GOT3 (cell line): ENCODE measurements at regions not wholly inside any gene's neighbourhood (a gene's known extent, or its start where the extent isn't known, plus 50 kb on each side); places are given as distances from the start of the nearest gene placed in this dataset.
"Not testable (repeated sequence)": the region's sequence is repeated elsewhere in the genome, so short reads cannot be mapped to it uniquely, and the experiment has no call there.

ENCODE experiments used
- DNase-seq: peaks from one replicate; lab custom pipeline; 2025; ENCODE audit warnings: mixed read lengths; lab: John Stamatoyannopoulos, UW

- no peak for DNase-seq
These were observed 177.5 kb downstream of the MTCL1 start for GRCh38 chr18:8882632-8883408.

DNA sequence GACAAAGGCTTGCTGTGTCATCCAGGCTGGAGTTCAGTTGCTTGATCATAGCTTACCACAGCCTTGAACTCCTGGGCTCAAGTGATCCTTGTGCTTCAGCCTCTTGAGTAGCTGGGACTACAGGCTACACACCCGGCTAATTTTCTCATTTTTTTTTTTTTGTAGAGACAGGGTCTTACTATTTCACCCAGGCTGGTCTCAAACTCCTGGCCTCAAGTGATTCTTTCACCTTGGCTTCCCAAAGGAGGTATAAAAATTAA is 178.0 kb downstream of the MTCL1 start:
- DNase-seq, result no peak

DNA sequence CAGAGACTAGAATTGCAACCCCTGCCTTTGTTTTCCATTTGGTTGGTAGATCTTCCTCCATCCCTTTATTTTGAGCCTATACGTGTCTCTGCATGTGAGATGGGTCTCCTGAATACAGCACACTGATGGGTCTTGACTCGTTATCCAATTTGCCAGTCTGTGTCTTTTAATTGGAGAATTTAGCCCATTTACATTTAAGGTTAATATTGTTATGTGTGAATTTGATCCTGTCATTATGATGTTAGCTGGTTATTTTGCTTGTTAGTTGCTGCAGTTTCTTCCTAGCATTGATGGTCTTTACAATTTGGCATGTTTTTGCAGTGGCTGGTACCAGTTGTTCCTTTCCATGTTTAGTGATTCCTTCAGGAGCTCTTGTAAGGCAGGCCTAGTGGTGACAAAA is 182.5 kb downstream of the MTCL1 start:
- not testable (repeated sequence) for DNase-seq

DNA sequence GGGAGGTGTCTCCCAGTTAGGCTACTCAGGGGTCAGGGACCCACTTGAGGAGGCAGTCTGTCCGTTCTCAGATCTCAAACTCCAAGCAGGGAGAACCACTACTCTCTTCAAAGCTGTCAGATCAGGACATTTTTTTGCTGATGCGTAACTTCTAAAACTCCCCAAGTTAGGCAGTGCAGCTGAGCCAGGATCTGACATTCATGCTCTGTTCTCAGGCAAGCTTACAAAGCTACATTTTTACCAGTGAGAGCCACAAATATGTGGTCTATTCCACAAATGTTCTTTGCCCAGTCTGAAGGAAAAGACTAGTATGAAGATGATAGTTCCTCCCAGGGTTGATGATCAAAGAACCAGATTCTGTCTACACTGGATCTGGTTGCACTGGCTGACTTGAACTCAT is 184.1 kb downstream of the MTCL1 start:
- DNase-seq, result no peak

GRCh38 chr18:8890503-8890902 is 185.1 kb downstream of the MTCL1 start:
- not testable (repeated sequence) for DNase-seq

GRCh38 chr18:8890957-8891464 is 185.7 kb downstream of the MTCL1 start:
- no peak for DNase-seq

GRCh38 chr18:8893221-8893620 is 187.9 kb downstream of the MTCL1 start:
- no peak for DNase-seq

DNA sequence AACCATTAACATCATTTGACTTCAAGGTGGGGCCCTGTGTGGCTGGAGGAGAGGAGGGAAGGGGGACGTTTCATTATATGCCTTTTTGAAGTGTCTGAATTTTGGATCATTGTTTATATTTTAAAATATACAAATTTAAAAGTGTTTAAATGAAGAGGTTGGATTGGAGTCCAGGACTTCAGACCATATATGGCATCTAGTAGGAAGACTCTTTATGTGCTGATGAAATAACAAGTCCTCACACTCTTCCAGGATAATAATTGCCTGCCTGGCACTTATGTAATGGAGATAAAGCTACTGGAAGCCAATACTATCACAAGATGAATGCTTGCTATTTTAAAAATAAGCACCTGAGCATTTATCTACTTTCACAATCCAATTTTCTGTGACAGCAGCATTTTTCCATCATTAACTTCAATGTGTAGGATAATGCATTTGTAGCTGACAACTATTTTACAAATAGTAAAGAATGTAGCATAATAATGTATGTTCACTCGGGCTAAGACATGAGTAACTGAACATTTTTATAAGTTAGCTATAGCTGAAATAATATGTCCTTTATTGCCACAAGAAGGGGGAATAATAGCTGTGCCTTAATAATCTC is 188.4 kb downstream of the MTCL1 start:
- no peak for DNase-seq

GRCh38 chr18:8894823-8895222 is 189.5 kb downstream of the MTCL1 start:
- no peak for DNase-seq

DNA sequence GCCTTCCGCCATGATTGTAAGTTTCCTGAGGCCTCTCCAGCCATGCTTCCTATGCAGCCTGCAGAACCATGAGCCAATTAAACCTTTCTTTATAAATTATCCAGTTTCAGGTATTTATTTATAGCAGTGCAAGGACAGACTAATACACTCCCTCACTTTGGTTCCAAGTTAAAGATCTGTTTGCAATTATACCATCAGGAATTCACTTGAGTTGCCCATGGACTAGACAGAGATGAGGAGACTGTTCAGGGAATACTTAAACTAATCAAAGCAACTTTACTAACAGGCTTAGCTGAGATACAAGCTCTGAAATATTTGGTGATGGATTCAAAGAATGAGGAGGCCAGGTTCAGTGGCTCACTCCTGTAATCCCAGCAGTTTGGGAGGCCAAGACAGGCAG is 190.0 kb downstream of the MTCL1 start:
- no peak for DNase-seq

- DNase-seq, result no peak
These were observed 190.7 kb downstream of the MTCL1 start for GRCh38 chr18:8895987-8896619.

- DNase-seq, result no peak
These were observed 193.6 kb downstream of the MTCL1 start for GRCh38 chr18:8899000-8899399.

DNA sequence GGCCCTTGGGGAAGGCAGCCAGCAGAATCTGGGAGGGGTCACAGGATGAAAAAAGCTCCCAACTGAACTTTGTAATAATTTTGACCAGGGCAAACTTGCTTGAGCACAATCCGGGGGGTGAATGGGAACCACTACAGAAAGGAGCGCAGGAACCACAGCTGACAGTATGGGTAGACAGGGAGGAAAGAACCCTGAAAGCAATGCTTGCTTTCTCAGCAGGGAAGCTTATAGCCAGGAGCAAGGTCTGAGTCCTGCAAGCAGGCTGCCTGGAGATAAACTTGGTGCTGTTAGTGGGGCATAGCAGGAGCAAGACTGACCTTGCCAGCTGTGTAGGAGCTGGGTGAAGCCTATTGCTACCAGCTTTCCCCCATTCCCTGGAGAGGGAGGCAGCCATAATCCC is 195.2 kb downstream of the MTCL1 start:
- DNase-seq, result no peak

GRCh38 chr18:8901019-8901418 is 195.7 kb downstream of the MTCL1 start:
- DNase-seq, result no peak

GRCh38 chr18:8904316-8904715 is 198.2 kb upstream of the NDUFV2 start:
- DNase-seq, result no peak

DNA sequence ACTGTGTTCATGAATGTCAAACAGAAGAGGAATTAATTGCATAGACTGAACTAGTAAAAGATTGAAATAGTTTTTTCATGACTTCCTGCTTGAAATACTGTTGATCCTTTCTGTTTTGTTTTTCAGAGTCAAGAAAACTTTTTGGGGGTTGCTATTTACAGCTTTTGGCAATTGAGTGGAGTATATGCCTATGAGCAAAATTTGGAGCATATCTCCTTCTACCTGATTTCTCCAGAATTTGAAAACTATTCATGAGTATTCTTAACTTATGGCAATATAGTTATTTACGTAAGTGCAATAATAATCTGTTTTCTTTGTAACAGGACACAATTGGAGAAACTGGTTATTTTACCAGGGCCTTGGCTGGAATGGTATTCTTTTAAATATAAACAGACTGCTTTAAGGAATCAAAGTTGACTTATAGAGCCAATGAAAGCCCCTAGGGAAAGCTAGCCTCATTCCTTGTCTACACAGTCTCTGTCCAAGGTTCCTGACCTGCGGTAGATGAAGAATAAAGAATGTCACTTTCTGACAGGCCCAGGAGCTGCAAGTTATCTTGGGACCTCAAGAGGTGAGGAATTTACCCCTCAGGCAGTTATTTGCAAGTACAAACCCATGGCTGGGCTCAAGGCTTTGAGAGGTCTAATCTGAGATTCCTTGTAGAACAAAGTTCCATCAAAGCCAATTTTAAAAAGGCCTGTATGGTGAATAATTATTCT is 193.5 kb upstream of the NDUFV2 start:
- DNase-seq, result no peak

GRCh38 chr18:8910186-8910822 is 192.2 kb upstream of the NDUFV2 start:
- no peak for DNase-seq

- DNase-seq, result no peak
These were observed 191.7 kb upstream of the NDUFV2 start for GRCh38 chr18:8910843-8911242.

GRCh38 chr18:8911408-8912340 is 190.8 kb upstream of the NDUFV2 start:
- DNase-seq, result no peak

DNA sequence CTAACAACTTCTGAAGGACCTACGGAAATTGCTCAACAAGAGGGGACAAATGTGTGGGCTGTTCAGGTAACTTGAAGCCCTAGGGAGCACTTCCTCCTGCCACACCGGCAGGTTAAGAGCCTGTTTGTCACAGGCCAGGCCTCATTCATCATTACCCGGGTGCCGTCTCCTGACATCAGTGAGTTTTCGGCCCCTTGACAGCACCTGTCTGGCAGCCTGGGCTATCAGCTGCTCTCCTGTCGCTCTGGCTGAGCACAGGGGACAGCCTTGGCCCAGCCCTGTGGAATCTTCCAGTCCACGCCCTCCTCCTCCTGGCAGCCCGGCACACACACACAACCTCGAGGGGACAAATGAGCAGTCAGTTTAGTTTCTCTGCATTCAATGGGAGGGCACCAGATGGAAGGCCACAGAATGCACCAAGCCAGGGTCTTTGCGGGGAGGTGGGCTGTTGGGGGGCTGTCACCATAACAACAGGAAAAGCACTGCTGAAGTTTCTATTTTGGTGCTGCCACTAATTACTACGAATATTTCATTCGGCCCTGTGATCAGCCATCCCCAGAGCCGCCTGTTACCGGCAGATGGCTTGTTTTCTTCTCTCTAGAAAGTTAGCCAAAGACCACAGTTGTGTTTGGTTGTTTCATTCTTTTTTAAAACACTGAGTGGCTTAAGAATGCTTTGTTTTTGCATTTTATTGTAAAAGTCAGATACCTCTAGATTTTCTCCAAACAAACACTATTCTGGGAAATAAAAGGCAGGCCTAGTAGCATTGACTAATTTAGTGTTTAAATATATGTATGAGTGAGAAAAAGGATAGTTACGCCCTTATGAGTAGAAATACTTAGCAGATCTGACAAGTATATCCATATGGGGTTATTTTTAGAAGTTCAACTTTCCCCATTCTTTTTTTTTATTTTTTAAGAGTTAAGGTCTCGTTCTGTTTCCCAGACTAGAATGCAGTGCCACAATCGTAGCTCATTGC is 189.9 kb upstream of the NDUFV2 start:
- DNase-seq, result no peak
